ENCODE measurements at regions not wholly inside any gene's neighbourhood (a gene's known extent, or its start where the extent isn't known, plus 50 kb on each side); places are given as distances from the start of the nearest gene placed in this dataset.

- no peak for DNase-seq (ENCODE audit: low read depth in 2 of 2)
These were observed 191.3 kb upstream of the AADAT start for GRCh38 chr4:170281027-170281426.

DNA sequence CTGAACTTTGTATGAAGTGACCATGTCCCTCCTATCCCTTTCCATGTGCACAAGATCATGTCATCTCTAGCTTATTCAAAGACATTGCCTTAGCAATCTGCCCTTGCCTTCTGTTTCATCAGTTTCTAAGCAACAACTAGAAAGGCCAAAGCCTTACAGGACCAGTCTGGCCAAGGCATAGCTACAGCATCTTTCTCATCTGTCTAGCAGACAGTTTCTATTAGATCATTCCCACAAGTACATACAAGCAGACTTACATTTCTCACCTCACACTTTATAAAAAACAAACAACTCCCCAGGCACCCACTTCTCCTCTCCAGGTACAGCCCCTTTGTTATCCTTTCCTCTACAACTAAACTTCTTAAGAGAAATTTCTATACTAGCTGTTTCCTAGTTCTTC is 188.7 kb upstream of the AADAT start:
- DNase-seq (ENCODE audit: low read depth in 2 of 2) = no peak

DNA sequence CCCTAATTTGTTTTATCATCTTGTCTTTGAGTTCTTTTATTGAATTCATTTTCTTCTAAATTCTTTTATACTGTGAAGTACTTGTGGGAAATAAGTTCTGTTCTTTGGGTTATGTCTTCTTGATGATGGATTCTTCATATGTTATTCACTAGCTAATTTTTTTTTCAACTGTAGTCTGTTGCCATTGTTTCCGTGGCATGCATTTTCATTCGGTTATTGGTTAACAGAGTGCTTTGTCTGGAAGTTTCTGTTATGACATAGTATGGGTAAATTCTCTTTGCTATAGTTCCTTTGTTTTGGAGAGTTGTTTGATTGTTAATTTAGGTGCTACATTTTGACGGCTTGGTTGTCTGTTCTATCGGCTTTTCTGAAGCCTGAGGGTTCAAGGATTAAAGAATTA is 184.9 kb upstream of the AADAT start:
- DNase-seq (ENCODE audit: low read depth in 2 of 2) = no peak

GRCh38 chr4:170272959-170273358 is 183.2 kb upstream of the AADAT start:
- DNase-seq (ENCODE audit: low read depth in 2 of 2) = no peak

DNA sequence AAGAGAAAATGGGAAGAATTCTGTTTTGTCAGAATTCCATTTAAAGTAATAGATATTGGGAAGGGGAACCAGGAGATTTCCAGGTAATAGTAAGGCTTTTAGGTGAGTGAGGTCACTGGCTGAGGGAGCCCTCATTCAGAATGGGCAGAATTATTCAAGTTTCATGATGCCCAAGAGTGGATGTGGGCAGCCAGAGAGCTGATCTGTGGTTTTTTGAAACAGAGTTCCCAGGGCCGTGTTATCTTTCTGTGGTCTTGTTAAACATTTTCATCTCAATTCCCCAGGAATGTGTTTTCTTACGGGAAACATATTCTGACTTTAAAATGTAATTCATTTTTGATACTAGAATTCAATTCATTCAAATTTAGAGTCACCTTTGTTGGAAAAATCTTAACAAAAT is 182.0 kb upstream of the AADAT start:
- no peak for DNase-seq (ENCODE audit: low read depth in 2 of 2)

DNA sequence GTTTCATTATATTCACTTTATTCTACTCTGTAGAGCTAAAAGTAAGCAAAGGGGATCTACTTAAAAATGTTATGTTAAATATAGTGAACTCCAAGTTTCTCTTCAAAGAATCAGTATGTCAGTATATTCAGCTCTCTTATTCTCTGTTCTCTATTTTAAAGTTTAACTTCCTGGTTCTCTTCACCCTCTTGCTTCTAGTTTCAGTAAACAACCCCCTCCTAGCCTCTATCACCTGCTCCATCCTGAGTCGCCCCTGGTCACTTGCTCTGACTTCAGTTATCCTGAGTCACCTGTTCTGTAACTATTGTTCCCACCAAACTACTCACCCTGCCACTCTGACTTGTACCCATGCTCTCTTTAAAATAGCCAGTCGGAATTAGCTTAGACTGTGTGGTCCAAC is 180.9 kb upstream of the AADAT start:
- no peak for DNase-seq (ENCODE audit: low read depth in 2 of 2)

DNA sequence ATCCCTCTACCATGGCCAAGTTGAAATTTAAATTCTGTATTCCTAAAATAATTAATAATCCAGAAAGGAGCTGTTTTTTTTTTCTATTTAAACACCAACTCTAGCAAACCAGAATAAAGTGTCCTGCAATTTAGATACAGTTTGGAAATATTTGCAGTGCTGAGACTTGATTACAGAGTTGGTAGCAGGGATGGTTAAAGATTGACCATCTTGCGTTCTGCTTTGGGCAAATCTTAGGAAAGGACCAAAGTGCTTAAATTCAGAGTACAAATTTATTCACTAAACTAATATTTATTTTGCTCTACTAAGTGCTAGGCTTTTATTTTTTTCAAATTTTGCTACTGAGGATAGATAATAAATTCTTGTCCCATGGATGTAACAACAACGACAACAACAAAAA is 180.2 kb upstream of the AADAT start:
- DNase-seq (ENCODE audit: low read depth in 2 of 2) = no peak

GRCh38 chr4:170259631-170260153 is 169.9 kb upstream of the AADAT start:
- peak; percentile 86 for DNase-seq (ENCODE audit: low read depth in 2 of 2)

DNA sequence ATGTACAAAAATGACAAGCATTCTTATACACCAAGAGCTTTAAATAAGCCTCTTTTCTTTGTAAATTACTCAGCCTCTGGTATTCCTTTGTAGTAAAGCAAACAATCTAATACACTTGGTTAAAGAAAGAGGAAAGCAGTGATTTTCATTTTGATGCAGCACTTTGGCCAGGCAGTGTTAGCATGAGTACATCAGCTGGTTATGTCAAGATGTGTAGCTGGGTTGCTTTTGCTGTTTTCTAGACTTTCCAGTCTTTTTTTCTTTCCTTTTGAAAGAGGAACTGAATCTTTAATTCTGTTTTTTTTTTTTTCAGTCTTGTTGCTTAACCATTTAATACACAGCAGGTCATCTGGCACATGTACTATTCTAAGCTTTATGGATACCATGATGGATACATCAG is 167.1 kb upstream of the AADAT start:
- DNase-seq (ENCODE audit: low read depth in 2 of 2) = no peak

- no peak for DNase-seq (ENCODE audit: low read depth in 2 of 2)
These were observed 158.8 kb upstream of the AADAT start for GRCh38 chr4:170248576-170248975.

DNA sequence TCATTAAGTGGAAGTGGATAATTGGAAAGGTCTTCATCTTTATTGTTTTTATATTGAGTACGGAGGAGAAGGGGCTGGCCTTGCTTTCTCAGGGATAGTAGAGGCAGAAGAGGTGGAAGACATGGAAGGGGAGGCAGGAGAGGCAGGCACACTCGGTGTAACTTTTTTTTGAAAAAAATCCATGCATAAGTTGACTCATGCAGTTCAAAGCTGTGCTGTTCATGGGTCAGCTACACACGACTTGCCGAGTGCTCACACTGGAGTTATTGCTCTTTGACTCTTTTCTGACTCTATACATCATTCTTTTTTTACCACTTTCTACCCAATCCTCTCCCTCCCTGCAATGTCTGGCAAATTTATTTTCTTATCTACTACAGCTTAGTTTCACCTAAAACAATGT is 158.3 kb upstream of the AADAT start:
- DNase-seq (ENCODE audit: low read depth in 2 of 2) = no peak

DNA sequence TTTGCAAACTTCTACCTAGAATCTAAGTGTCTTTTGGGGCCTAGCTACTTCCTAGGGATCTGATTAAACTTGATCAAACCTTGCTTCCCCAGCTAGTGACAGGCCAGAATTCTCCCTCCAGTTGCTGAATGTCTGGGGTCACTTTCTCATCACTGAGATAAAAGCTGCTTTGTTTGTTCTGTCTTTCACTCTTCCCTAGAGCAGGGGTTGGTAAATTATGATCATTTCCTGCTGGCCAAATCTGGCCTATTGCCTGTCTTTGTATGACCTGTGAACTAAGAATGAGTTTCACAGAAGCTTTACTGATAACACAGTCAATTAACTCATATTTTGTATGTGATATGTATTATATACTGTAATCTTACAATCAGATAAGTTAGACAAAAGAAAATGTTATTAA is 157.8 kb upstream of the AADAT start:
- DNase-seq (ENCODE audit: low read depth in 2 of 2) = no peak

GRCh38 chr4:170243662-170244288 is 154.0 kb upstream of the AADAT start:
- no peak for DNase-seq (ENCODE audit: low read depth in 2 of 2)

DNA sequence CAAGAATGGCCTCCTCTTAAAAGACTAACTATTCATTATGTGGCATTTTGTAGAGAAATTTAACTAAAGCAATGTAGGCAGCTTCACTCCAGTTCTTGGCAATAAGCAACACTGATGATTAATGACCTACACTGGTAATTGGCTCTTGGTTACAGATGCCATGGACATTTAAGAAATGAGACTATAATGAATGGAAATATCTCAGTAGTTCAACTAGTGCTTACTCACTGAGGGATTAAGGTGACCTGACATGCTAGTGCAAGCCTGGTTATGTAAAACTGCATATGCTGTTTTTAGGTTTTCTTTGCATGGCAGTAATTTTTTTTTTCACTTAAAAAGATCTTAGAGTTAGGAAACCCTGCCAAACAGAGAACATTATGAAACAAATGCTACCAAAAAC is 152.7 kb upstream of the AADAT start:
- DNase-seq (ENCODE audit: low read depth in 2 of 2) = no peak

DNA sequence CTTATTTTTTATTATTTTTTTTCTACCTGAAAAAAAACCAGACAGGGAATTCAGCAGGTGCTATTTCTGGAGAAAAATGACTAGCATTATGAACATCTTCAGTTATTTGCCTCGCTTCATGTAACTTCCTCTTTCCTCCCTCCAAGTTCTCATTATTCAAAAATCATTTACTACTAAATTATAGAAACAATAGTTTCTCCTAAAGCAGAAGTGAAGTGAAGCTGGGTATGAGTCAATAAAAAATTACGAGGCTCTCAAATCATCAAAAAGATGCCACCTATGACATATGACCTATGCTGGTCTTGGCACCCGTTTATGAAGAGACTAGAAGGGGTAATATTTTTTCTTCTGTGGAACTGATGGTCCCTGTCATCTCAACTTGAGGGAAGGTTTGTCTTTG is 145.0 kb upstream of the AADAT start:
- DNase-seq (ENCODE audit: low read depth in 2 of 2) = no peak

DNA sequence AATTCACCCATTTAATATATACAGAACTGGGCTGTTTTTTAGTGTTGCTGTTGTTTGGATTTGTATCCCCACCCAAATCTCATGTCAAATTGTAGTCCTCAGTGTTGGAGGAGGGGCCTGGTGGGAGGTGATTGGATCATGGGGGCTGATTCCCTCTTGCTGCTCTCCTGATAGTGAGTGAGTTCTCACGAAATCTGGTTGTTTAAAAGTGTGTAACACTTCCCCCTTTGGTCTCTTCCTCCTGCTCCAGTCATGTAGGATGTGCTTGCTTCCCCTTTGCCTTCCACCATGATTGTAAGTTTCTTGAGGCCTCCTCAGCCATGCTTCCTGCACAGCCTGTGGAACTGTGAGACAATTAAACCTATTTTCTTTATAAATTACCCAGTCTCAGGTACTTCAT is 141.6 kb upstream of the AADAT start:
- DNase-seq (ENCODE audit: low read depth in 2 of 2) = no peak

- DNase-seq (ENCODE audit: low read depth in 2 of 2) = no peak
These were observed 140.5 kb upstream of the AADAT start for GRCh38 chr4:170230242-170230641.

GRCh38 chr4:170229006-170229405 is 139.2 kb upstream of the AADAT start:
- no peak for DNase-seq (ENCODE audit: low read depth in 2 of 2)

- no peak for DNase-seq (ENCODE audit: low read depth in 2 of 2)
These were observed 138.2 kb upstream of the AADAT start for GRCh38 chr4:170227928-170228327.

- DNase-seq (ENCODE audit: low read depth in 2 of 2) = no peak
These were observed 136.5 kb upstream of the AADAT start for GRCh38 chr4:170226288-170226687.

DNA sequence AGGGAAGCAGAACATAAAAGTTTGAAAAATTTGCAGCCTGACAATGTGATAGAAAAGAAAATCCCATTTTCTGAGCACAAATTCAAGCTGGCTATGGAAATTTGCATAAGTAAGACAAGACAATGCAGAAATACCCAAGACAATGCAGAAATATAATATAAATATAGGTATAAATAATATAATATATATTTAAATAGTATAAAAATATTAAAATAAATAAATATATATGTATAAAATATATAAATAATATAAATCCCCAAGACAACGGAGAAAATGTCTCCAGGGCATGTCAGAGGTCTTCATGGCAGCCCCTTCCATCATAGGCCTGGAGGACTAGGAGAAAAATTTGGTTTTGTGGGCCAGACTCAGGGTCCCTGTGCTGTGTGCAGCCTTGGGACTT is 125.0 kb upstream of the AADAT start:
- DNase-seq (ENCODE audit: low read depth in 2 of 2) = no peak

DNA sequence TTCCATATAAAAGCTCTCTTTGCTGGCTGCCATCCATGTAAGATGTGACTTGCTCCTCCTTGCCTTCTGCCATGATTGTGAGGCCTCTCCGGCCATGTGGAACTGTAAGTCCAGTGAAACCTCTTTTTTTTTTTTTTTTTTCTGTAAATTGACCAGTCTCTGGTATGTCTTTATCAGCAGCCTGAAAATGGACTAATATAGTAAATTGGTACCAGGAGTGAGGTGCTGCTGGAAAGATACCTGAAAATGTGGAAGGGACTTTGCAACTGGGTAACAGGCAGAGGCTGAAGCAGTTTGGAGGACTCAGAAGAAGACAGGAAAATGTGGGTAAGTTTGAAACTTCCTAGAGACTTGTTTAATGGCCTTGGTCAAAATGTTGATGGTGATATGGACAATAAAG is 124.3 kb upstream of the AADAT start:
- no peak for DNase-seq (ENCODE audit: low read depth in 2 of 2)

- DNase-seq (ENCODE audit: low read depth in 2 of 2) = no peak
These were observed 113.0 kb upstream of the AADAT start for GRCh38 chr4:170202721-170203120.

- no peak for DNase-seq (ENCODE audit: low read depth in 2 of 2)
These were observed 109.0 kb upstream of the AADAT start for GRCh38 chr4:170198747-170199146.
